ENCODE measurements at regions not wholly inside any gene's neighbourhood (a gene's known extent, or its start where the extent isn't known, plus 50 kb on each side); places are given as distances from the start of the nearest gene placed in this dataset.

- TF ChIP-seq CTCF (conservative IDR thresholded peaks at IDR 0.05 in 1 of 2, IDR thresholded peaks at IDR 0.05 in 1 of 2; ENCODE audit: extremely low read depth in 1 of 2, insufficient read depth in 1 of 2, low read depth in 1 of 2, low read length in 2 of 2) (no peak), EZH2 (IDR thresholded peaks at IDR 0.05; ENCODE audit: borderline replicate concordance, low read length) (no peak)
These were observed 87.7 kb upstream of the MAGI3 start for GRCh38 chr1:113302636-113303035.

All from mammary epithelial cell (primary cell).